Myocyte (in vitro differentiated cells): ENCODE measurements at regions not wholly inside any gene's neighbourhood (a gene's known extent, or its start where the extent isn't known, plus 50 kb on each side); places are given as distances from the start of the nearest gene placed in this dataset.

Experiments
- DNase-seq: peaks from one replicate; pipeline ENCODE4 v3.0.0-alpha.2; 2012; ENCODE audit warnings: low read depth

DNA sequence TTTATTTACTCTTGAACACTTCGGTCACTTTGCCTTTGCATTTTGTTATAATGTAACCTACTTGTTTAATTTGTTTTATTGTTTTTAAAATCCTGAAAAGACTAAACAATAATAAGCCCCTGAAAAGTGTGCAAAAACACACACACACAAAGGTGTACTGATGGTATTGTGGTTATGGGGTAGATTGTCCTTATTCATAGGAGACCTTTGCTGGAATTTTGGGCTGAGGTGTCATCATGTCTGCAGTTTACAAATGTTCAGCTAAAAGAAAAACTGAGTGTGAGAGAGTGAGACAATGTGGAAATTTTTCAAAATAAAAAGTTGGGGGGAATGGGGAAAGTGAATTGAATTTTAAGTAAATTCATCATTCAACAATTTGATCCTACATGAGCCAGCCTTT, 174.9 kb downstream of the QDPR start:
- DNase-seq: no peak

GRCh38 chr4:17336524-17336961, 175.3 kb downstream of the QDPR start:
- DNase-seq: no peak

DNA sequence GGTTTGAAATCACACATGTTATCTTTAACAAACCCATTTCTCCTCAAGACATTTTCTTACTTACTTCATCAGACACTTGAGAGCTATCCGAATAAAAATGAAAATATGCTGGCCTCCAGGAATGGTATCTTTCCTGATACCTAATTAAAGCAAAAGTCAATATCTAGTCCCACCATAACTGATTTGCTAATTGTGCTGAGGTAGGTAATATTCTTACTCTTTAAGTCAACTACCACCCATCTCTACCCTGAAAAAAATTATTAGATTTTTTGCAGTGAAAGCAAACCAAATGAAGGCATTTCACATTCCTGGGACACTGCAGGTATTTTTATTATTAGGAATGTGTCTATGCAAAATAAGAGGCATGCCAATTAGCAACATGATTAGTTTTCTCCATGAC, 175.8 kb downstream of the QDPR start:
- DNase-seq: no peak

- no peak for DNase-seq
Measured at GRCh38 chr4:17335371-17335770, 176.5 kb downstream of the QDPR start.

- DNase-seq: no peak
Measured at GRCh38 chr4:17332478-17332877, 179.4 kb downstream of the QDPR start.

DNA sequence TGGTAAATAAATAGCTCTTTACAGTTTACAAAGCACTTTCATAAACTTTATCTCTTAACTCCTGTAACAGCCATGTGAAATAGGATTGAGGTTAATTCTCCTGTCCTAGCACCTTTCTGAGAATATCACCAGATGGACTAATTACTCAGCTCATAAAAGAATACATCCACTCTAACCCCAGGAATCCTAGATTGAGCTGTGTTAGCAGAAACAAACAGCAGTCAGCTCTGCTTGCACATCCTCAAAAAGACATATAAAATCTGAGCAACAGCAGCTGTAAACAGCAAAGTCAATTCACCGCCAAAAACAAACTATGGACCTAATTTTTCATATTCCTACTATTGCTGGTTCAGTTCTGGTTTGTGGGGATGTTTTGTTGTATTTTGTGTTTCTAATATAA, 182.8 kb downstream of the QDPR start:
- DNase-seq: no peak

DNA sequence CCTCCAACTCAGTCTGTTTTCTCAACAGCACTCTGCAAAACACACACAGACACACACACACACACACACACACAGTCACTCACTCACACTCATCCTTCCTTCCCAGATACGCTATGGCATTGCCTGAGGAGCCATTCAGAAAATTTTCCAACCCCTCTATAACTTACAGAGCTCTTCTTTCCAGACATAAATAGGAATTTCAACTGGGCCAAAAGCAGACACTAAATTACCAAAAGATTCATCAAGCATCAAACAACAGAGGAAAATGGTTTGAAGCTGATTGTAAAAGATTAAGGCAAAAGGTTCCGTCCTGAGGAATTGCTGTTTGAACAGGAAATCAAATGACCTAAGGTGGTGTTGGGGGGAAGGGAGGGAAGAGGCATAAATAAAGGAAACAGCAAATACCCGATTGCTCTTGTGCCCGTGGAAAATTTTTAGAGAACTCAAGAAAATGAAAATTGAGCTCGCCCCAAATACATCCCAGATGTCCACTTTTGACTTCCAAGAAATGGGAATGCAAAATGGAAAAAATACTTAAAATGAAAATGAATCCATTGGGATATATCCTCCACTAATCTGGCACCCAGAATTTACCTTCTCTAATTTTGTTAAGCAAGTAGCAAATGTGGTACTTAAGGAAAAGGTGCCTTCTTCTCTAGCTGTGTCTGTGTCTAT, 183.6 kb downstream of the QDPR start:
- no peak for DNase-seq

DNA sequence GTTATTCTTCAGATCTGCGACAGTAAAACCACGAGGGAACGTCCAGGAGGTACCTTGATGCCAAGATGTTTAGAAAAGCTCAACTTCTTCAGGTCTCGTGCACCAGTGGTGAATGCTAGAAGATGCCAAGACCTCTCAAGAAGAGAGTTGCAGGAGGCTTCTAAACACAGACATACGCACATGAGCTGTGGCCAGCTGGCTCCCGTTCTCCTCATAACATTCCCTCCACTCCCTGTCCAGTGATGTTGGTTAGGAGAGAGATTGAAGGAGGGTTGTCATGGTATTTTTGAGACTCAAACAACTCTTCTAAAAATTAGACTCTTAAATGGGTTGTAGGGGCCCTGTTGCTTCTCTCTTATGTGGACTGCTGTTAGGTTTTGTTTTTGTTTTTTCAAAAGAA, 184.3 kb downstream of the QDPR start:
- no peak for DNase-seq

- no peak for DNase-seq
Measured at GRCh38 chr4:17326756-17327155, 185.1 kb downstream of the QDPR start.

DNA sequence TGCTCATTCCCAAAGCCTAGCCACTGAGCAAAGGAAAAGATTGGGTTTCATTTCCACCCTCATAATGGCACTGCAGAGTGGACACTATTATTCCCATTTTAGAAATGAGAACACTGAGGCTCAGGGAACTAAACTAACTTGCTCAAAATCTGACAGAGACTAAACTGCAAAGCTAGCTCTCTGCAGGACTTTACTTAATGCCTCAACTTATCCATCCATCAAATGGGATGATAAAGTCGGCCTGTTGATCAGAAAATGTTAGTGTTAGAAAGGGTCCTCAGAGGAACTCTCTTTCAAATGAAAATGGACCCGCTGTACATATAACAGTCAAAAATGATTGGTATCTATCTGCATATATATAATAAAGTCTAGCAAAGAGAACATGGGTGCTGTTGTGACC, 186.8 kb downstream of the QDPR start:
- DNase-seq: no peak

GRCh38 chr4:17324386-17324830, 187.5 kb downstream of the QDPR start:
- DNase-seq: peak; percentile 1

GRCh38 chr4:17323554-17324385, 188.1 kb downstream of the QDPR start:
- no peak for DNase-seq

GRCh38 chr4:17322514-17322913, 189.4 kb downstream of the QDPR start:
- no peak for DNase-seq

GRCh38 chr4:17320046-17320445, 191.8 kb downstream of the QDPR start:
- DNase-seq: no peak

GRCh38 chr4:17317526-17317925, 194.4 kb downstream of the QDPR start:
- DNase-seq: no peak

GRCh38 chr4:17316566-17316965, 195.3 kb downstream of the QDPR start:
- DNase-seq: no peak

DNA sequence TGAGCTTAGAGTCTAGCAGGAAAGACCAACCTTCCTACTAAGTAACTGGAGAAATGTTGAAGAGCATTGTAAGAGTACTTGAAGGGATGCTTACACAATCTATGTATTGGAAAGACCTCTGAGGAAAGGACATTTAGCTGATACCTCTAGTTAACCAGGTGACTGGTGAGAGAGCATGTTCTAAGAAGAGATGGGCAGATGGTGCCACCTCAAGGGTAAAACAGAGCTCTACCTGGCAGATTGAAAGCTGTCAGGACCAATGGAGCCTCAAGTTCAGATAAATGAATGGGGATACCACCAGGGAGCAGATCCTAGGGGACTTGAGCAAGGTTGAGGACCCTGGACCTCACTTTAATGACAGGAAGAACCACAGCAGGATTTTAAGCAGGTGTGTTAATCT, 196.4 kb downstream of the QDPR start:
- no peak for DNase-seq

- DNase-seq: no peak
Measured at GRCh38 chr4:17313194-17313593, 198.7 kb downstream of the QDPR start.

- no peak for DNase-seq
Measured at GRCh38 chr4:17310269-17310652, 201.6 kb downstream of the QDPR start.

DNA sequence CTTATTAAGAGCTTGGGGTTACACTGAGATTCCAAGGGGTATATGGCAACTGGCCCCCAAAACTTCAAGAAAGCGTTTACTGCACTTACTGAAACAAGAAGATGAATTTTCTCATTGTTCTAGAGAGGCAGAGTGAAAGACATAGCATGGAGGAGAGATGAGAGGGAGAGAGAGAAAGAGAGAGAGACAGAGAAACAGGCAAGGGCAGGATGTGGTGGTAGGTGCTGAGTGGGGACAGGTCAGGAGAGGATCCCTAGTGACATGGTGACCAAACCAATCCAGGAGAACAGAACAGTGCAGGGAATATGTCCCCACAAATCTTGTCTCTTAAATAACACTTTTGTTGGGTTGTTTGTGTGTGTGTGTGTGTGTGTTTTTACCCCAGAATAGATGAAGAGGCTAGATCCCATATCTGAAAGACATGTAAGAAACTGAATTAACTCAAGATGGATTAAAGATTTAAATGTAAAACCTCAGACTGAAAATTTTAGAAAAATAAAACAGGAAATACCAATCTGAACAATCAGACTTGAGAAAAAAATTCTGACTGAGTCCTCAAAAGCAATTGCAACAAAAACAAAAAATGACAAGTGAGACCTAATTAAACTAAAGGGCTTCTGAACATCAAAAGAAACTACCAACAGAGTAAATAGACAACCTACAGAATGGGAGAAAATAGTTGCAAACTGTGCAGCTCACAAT, 202.2 kb downstream of the QDPR start:
- no peak for DNase-seq

- no peak for DNase-seq
Measured at GRCh38 chr4:17301869-17302268, 210.0 kb downstream of the QDPR start.

DNA sequence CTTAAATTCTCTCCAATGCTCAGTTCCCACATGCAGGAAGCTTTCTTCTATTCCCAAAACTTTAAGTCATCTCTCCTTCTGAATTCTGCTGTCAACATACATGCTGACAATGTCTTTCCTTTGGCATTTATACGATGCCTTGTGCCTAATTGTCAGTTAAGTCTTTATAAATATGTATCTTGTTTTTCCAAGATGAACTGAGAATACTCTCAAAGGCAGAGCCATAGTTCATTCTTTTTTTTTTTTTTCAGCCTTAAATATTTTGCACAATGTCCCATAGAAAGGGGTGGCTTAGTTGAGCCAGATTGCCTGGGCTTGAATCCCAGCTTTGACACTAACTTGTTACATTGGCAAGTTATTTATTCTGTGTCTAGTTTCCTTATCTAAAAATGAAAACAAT, 210.6 kb downstream of the QDPR start:
- no peak for DNase-seq
